GM18873 (cell line): ENCODE measurements at regions not wholly inside any gene's neighbourhood (a gene's known extent, or its start where the extent isn't known, plus 50 kb on each side); places are given as distances from the start of the nearest gene placed in this dataset.
"Not testable (repeated sequence)": the region's sequence is repeated elsewhere in the genome, so short reads cannot be mapped to it uniquely, and the experiment has no call there.

ENCODE experiments used
- ATAC-seq: cut with Tn5 transposase; IDR thresholded peaks from one replicate; pipeline ENCODE4 v1.9.1; 2021; ENCODE audit warnings: mild to moderate bottlenecking, moderate library complexity, moderate number of reproducible peaks; ENCODE audit not compliant: unreplicated experiment, low FRiP score

- not testable (repeated sequence) for ATAC-seq
Measured at GRCh38 chr2:111313711-111314110, 193.0 kb downstream of the BCL2L11 start.

- ATAC-seq, result not testable (repeated sequence)
Measured at GRCh38 chr2:111315188-111315917, 194.6 kb downstream of the BCL2L11 start.

- not testable (repeated sequence) for ATAC-seq
Measured at GRCh38 chr2:111316221-111316741, 195.6 kb downstream of the BCL2L11 start.

DNA sequence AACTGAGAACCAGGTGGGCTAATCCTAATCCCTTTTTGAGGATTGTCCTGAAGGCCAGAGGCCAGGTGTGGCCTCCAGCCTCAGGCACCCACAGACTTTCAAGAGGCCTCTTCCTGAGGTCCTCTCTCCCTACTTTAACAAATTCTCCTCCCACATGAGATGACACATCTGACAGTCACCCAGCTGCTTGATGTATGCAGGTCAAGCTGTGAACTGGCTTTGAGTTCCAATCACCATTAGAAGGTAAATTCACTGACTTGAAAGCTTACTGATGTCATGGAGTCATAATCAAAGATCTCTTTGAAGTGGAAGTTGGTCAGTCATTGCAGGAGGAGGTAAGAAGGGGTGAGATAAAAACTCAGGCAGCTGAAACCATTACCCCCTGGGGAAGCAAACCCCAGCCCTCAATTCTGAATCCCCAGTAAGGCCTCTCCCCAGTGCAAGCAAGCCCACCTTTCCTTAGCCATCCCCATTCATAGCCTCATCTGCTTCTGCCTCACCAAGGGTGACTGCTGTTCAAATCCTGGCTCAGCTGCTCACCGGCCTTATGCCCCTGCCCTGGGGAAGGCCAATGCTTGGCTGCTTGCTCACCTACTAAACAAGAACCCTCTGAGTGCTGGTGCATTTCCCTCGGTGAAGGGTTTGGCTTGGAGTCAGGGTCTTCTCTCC lies 196.3 kb downstream of the BCL2L11 start:
- not testable (repeated sequence) for ATAC-seq

- ATAC-seq, result peak; percentile 78
Measured at GRCh38 chr2:111319552-111319951, 198.8 kb downstream of the BCL2L11 start.

GRCh38 chr2:111320264-111320663 lies 199.6 kb downstream of the BCL2L11 start:
- ATAC-seq, result not testable (repeated sequence)

GRCh38 chr2:111320965-111321364 lies 200.3 kb downstream of the BCL2L11 start:
- not testable (repeated sequence) for ATAC-seq

- not testable (repeated sequence) for ATAC-seq
Measured at GRCh38 chr2:111323384-111323783, 202.7 kb downstream of the BCL2L11 start.

- not testable (repeated sequence) for ATAC-seq
Measured at GRCh38 chr2:111327726-111328125, 207.0 kb downstream of the BCL2L11 start.

GRCh38 chr2:111329309-111329708 lies 208.6 kb downstream of the BCL2L11 start:
- ATAC-seq, result not testable (repeated sequence)

DNA sequence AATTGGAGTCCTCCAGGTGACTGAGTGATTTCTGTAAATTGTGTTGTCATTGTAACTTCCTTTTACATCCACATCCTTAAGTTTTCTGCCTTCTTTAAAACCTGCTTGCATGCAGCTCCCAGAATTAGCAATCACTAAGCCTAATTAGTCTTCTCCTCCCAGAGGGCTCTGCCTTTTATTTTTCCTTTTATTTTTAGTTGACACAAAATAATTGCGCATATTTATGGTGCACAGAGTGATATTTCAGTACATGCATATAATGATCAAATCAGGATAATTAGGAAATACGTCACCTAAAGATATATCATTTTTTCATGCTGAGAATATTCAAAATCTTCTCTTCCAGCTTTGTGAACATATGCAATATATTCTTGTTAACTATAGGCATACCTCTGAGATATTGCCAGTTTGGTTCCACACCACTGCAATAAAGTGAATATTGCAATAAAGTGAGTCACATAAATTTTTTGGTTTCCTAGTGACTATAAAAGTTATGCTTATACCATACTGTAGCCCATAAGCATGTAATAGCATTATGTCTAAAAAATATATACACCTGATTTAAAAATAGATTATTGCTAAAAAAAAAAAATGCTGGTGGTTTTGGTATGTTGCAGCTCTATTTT lies 210.5 kb downstream of the BCL2L11 start:
- ATAC-seq, result not testable (repeated sequence)

- ATAC-seq, result not testable (repeated sequence)
Measured at GRCh38 chr2:111335220-111335907, 214.7 kb downstream of the BCL2L11 start.

DNA sequence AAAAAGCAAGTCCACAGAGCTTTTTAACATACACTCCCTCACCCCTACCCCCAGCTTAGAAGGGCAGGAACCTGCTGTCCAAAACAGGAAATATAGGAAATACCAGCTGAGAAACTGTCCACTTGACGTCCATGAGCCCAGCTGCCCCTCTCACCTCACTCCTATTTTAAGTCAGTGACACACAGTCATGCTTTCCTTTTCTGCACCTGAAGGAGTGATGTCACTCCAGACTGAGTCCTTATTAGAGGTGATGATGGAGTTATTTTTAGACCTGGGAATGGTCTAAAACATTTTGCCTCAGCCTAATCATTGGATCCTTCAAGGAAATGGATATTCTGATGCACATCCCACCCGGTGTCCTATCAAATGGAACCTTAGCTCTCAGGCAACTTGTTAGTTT lies 217.8 kb downstream of the BCL2L11 start:
- ATAC-seq, result not testable (repeated sequence)

DNA sequence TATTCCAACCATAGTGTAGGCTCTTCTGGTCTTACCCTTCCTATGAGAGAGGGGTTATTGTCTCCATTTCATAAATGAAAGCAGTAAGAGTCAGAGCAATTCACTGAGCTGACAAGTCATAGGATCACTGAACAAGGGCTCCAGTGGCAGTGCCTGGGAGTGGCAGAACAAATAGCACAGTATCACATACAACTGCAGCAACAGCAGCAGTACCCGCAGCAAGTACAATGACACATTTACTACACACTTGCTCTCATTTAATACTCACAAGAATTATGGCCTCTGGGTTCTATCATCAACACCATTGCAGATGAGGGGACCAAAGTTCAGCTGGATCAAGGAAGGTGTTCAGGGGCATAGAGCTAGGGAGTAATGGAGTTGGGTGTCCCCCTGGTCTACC lies 218.8 kb downstream of the BCL2L11 start:
- ATAC-seq, result not testable (repeated sequence)

DNA sequence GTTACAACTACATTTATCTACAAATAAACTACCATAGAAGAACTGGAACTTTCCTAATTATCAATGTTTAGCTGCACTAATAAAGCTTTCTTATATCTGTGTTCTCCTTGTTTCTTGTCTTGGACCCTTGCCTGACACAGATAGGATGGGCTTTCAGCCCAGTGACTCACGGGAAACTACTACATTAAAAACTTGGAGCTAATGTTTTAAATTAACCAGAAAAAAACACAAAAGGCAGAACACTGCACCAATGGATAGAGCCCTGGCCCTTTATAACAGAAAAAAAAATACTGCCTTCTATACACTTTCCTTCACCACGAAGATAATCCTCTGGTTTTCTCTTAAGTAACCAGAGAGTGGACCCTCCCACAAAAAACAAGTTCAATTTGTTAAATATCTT lies 223.9 kb downstream of the BCL2L11 start:
- ATAC-seq, result not testable (repeated sequence)

DNA sequence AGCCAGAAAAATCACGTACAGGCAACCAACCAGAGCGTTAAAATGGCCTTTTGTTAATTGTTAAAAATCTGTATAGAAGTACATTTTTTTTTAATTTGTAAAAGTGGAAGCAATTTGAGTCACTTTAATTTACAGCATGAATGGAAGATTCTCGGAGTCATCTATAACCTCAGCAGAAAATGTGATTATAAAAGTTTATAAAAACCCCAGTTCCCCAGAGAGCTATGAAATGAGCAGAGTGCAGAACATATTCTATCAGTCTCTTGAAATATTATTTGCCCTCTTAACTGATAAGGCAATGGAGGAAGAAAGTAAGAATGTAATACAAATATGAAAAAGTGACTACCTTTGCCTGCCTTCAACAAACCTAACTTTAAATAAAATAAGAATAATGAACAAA lies 224.7 kb downstream of the BCL2L11 start:
- ATAC-seq, result not testable (repeated sequence)

GRCh38 chr2:111346018-111346930 lies 225.6 kb downstream of the BCL2L11 start:
- not testable (repeated sequence) for ATAC-seq

GRCh38 chr2:111347695-111348094 lies 227.0 kb downstream of the BCL2L11 start:
- not testable (repeated sequence) for ATAC-seq

GRCh38 chr2:111348316-111348715 lies 227.6 kb downstream of the BCL2L11 start:
- not testable (repeated sequence) for ATAC-seq
